Dedifferentiated amniotic fluid mesenchymal stem cell (primary cell): ENCODE measurements at regions not wholly inside any gene's neighbourhood (a gene's known extent, or its start where the extent isn't known, plus 50 kb on each side); places are given as distances from the start of the nearest gene placed in this dataset.

Experiments used
- DNase-seq: peaks from one replicate; pipeline ENCODE4 v3.0.0-alpha.2; 2016; ENCODE audit errors: extremely low spot score

- DNase-seq = no peak
These were observed 105.6 kb downstream of the GTPBP8 start for GRCh38 chr3:113096188-113096892.

- peak; percentile 51 for DNase-seq
These were observed 107.2 kb downstream of the GTPBP8 start for GRCh38 chr3:113097960-113098447.

- no peak for DNase-seq
These were observed 109.3 kb downstream of the GTPBP8 start for GRCh38 chr3:113100063-113100462.

GRCh38 chr3:113103588-113103987 lies 107.8 kb upstream of the BOC start:
- no peak for DNase-seq

GRCh38 chr3:113104357-113105092 lies 106.8 kb upstream of the BOC start:
- no peak for DNase-seq

- DNase-seq = no peak
These were observed 106.3 kb upstream of the BOC start for GRCh38 chr3:113105093-113105449.

- no peak for DNase-seq
These were observed 105.2 kb upstream of the BOC start for GRCh38 chr3:113105966-113106660.

- DNase-seq = no peak
These were observed 101.1 kb upstream of the BOC start for GRCh38 chr3:113110267-113110666.

GRCh38 chr3:113111011-113111707 lies 100.2 kb upstream of the BOC start:
- no peak for DNase-seq

- no peak for DNase-seq
These were observed 98.0 kb upstream of the BOC start for GRCh38 chr3:113113361-113113760.

GRCh38 chr3:113117511-113118234 lies 93.7 kb upstream of the BOC start:
- peak; percentile 70 for DNase-seq

GRCh38 chr3:113118336-113118735 lies 93.0 kb upstream of the BOC start:
- DNase-seq = no peak

- no peak for DNase-seq
These were observed 87.0 kb upstream of the BOC start for GRCh38 chr3:113124256-113124830.

GRCh38 chr3:113125951-113126350 lies 85.4 kb upstream of the BOC start:
- DNase-seq = no peak

GRCh38 chr3:113128386-113129015 lies 82.9 kb upstream of the BOC start:
- no peak for DNase-seq

- no peak for DNase-seq
These were observed 82.2 kb upstream of the BOC start for GRCh38 chr3:113129168-113129567.

GRCh38 chr3:113132571-113132996 lies 78.8 kb upstream of the BOC start:
- no peak for DNase-seq

GRCh38 chr3:113133140-113133539 lies 78.2 kb upstream of the BOC start:
- DNase-seq = no peak

- DNase-seq = no peak
These were observed 75.3 kb upstream of the BOC start for GRCh38 chr3:113136071-113136470.

- DNase-seq = no peak
These were observed 74.8 kb upstream of the BOC start for GRCh38 chr3:113136544-113136943.
